ENCODE measurements at regions not wholly inside any gene's neighbourhood (a gene's known extent, or its start where the extent isn't known, plus 50 kb on each side); places are given as distances from the start of the nearest gene placed in this dataset.
"Not testable (repeated sequence)": the region's sequence is repeated elsewhere in the genome, so short reads cannot be mapped to it uniquely, and the experiment has no call there.

GRCh38 chr15:62644216-62644888 lies 398.2 kb upstream of the TPM1 start:
- DNase-seq (ENCODE audit: low read depth) = no peak

- no peak for DNase-seq (ENCODE audit: low read depth)
Measured at GRCh38 chr15:62644889-62645742, 397.4 kb upstream of the TPM1 start.

GRCh38 chr15:62647202-62647842 lies 395.2 kb upstream of the TPM1 start:
- DNase-seq (ENCODE audit: low read depth) = no peak

GRCh38 chr15:62647843-62648505 lies 394.6 kb upstream of the TPM1 start:
- DNase-seq (ENCODE audit: low read depth) = no peak

- DNase-seq (ENCODE audit: low read depth) = no peak
Measured at GRCh38 chr15:62648954-62649353, 393.6 kb upstream of the TPM1 start.

GRCh38 chr15:62649793-62650420 lies 392.6 kb upstream of the TPM1 start:
- peak; percentile 4 for DNase-seq (ENCODE audit: low read depth)

GRCh38 chr15:62653122-62653521 lies 389.4 kb upstream of the TPM1 start:
- no peak for DNase-seq (ENCODE audit: low read depth)

- DNase-seq (ENCODE audit: low read depth) = no peak
Measured at GRCh38 chr15:62656071-62656470, 386.5 kb upstream of the TPM1 start.

GRCh38 chr15:62657501-62657900 lies 385.0 kb upstream of the TPM1 start:
- not testable (repeated sequence) for DNase-seq (ENCODE audit: low read depth)

GRCh38 chr15:62658498-62658897 lies 384.0 kb upstream of the TPM1 start:
- DNase-seq (ENCODE audit: low read depth) = no peak

GRCh38 chr15:62663547-62663946 lies 379.0 kb upstream of the TPM1 start:
- no peak for DNase-seq (ENCODE audit: low read depth)

GRCh38 chr15:62665449-62665848 lies 377.1 kb upstream of the TPM1 start:
- no peak for DNase-seq (ENCODE audit: low read depth)

GRCh38 chr15:62666046-62666445 lies 376.5 kb upstream of the TPM1 start:
- no peak for DNase-seq (ENCODE audit: low read depth)

- no peak for DNase-seq (ENCODE audit: low read depth)
Measured at GRCh38 chr15:62672268-62672667, 370.3 kb upstream of the TPM1 start.

GRCh38 chr15:62676891-62677290 lies 365.7 kb upstream of the TPM1 start:
- no peak for DNase-seq (ENCODE audit: low read depth)

- no peak for DNase-seq (ENCODE audit: low read depth)
Measured at GRCh38 chr15:62681939-62682896, 360.3 kb upstream of the TPM1 start.

- DNase-seq (ENCODE audit: low read depth) = not testable (repeated sequence)
Measured at GRCh38 chr15:62683192-62683591, 359.4 kb upstream of the TPM1 start.

GRCh38 chr15:62684123-62684808 lies 358.3 kb upstream of the TPM1 start:
- DNase-seq (ENCODE audit: low read depth) = no peak

- no peak for DNase-seq (ENCODE audit: low read depth)
Measured at GRCh38 chr15:62691008-62691407, 351.5 kb upstream of the TPM1 start.

GRCh38 chr15:62697636-62698035 lies 344.9 kb upstream of the TPM1 start:
- no peak for DNase-seq (ENCODE audit: low read depth)
